T47D (cell line): ENCODE measurements at regions not wholly inside any gene's neighbourhood (a gene's known extent, or its start where the extent isn't known, plus 50 kb on each side); places are given as distances from the start of the nearest gene placed in this dataset.
A peak's percentile ranks its signal among the peaks of the same experiment; 100 is the strongest.
"Not testable (repeated sequence)": the region's sequence is repeated elsewhere in the genome, so short reads cannot be mapped to it uniquely, and the experiment has no call there.

Experiments
- DNase-seq, 2 experiments: peaks; one replicate each; pipeline versions ENCODE4 v3.0.0 to v3.0.0-alpha.2; 2011 to 2012; ENCODE audit warnings: low read depth in 1 of 2, low spot score in 1 of 2
- JUND ChIP-seq: IDR thresholded peaks from 2 replicates; pipeline ENCODE4 v1.6.1; 2012; ENCODE audit warnings: low read depth
- in situ Hi-C: cut with HindIII; loops from 2 replicates; pipeline ENCODE4 v1.10.0; 2016; ENCODE audit warnings: low sequenced_read_pairs, low pct_unique_long_range_greater_than_20kb

- DNase-seq = no peak
- TF ChIP-seq JUND = no peak
- in situ Hi-C loops = no loop called here
Measured at GRCh38 chr3:152891678-152892077, 56.7 kb downstream of the P2RY1 start.

GRCh38 chr3:152892446-152892845, 57.5 kb downstream of the P2RY1 start:
- in situ Hi-C loops = no loop called here
- TF ChIP-seq JUND = no peak
- no peak for DNase-seq

GRCh38 chr3:152893647-152894046, 58.7 kb downstream of the P2RY1 start:
- no peak for TF ChIP-seq JUND
- no peak for DNase-seq
- in situ Hi-C loops = no loop called here

GRCh38 chr3:152899306-152899705, 64.4 kb downstream of the P2RY1 start:
- in situ Hi-C loops = no loop called here
- no peak for DNase-seq
- no peak for TF ChIP-seq JUND

GRCh38 chr3:152902141-152902669, 67.3 kb downstream of the P2RY1 start:
- in situ Hi-C loops = no loop called here
- no peak for TF ChIP-seq JUND

GRCh38 chr3:152905631-152906030, 70.7 kb downstream of the P2RY1 start:
- in situ Hi-C loops = no loop called here
- no peak for DNase-seq
- TF ChIP-seq JUND = no peak

More at GRCh38 chr3:152902141-152902669, 67.3 kb downstream of the P2RY1 start:
- DNase-seq = no peak

- DNase-seq = no peak
- in situ Hi-C loops = no loop called here
- no peak for TF ChIP-seq JUND
Measured at GRCh38 chr3:152909180-152909883, 74.4 kb downstream of the P2RY1 start.

- TF ChIP-seq JUND = no peak
- in situ Hi-C loops = no loop called here
- DNase-seq = peak in 1 of 2 experiments; percentile 36
Measured at GRCh38 chr3:152910211-152910610, 75.3 kb downstream of the P2RY1 start.

- peak in 1 of 2 experiments; percentile 20 for DNase-seq
- in situ Hi-C loops = no loop called here
- no peak for TF ChIP-seq JUND
Measured at GRCh38 chr3:152910966-152911365, 76.0 kb downstream of the P2RY1 start.

GRCh38 chr3:152914743-152915142, 79.8 kb downstream of the P2RY1 start:
- DNase-seq, in situ Hi-C loops: not testable (repeated sequence)

- in situ Hi-C loops = no loop called here
- no peak for DNase-seq
- TF ChIP-seq JUND = no peak
Measured at GRCh38 chr3:152915695-152916094, 80.8 kb downstream of the P2RY1 start.

GRCh38 chr3:152916753-152917279, 81.9 kb downstream of the P2RY1 start:
- in situ Hi-C loops = no loop called here
- DNase-seq = no peak
- TF ChIP-seq JUND = no peak

- no peak for DNase-seq
- TF ChIP-seq JUND = no peak
- in situ Hi-C loops = no loop called here
Measured at GRCh38 chr3:152921351-152921750, 86.4 kb downstream of the P2RY1 start.
